A549 (cell line): ENCODE measurements at regions not wholly inside any gene's neighbourhood (a gene's known extent, or its start where the extent isn't known, plus 50 kb on each side); places are given as distances from the start of the nearest gene placed in this dataset.

Source experiments
- ATAC-seq, 2 experiments: fragments of 200-7000 bp in 1 of 2; fragments of >200 bp in 1 of 2; cut with Nextera tagmentation in 1 of 2; cut with Tn5 transposase in 1 of 2; 3 replicates each; pipeline versions ENCODE4 v1.8.0 to v1.9.1; 2018 to 2020; ENCODE audit warnings: mild to moderate bottlenecking in 1 of 2, moderate library complexity in 1 of 2
- CTCF ChIA-PET: fragments of 300-600 bp; sonication (Branson Sonifier 250); formaldehyde crosslinking; extraction: SDS; loops from one replicate; lab custom pipeline; 2021; ENCODE audit warnings: antibody characterized with exemption, inconsistent platforms; lab: Yijun Ruan, JAX
- POLR2A ChIA-PET: fragments of 350-600 bp; formaldehyde crosslinking; extraction: SDS; loops from one replicate; lab custom pipeline; 2021; ENCODE audit warnings: antibody characterized with exemption, inconsistent platforms; lab: Yijun Ruan, JAX
- DNase-seq, 2 experiments: peaks; one replicate each; pipeline versions ENCODE4 v3.0.0 to v3.0.0-alpha.2; 2011 to 2016; ENCODE audit warnings: low read depth in 1 of 2, low spot score in 1 of 2
- FAIRE-seq: peaks from 2 replicates; lab custom pipeline; 2011; peaks lifted over from hg19 to GRCh38; lab: Jason Lieb, UNC
- H3K27ac ChIP-seq, 2 experiments: fragments of >200 bp; sonication (Bioruptor Twin); formaldehyde crosslinking; 3 replicates each; pipeline ENCODE4 v1.5.1; 2016 to 2017
- H3K4me1 ChIP-seq: fragments of >200 bp; sonication (Bioruptor Twin); formaldehyde crosslinking; 3 replicates; pipeline ENCODE4 v1.6.1; 2016
- H3K4me2 ChIP-seq: fragments of >200 bp; sonication (Bioruptor Twin); formaldehyde crosslinking; 3 replicates; pipeline ENCODE4 v1.6.1; 2016
- H3K4me3 ChIP-seq: fragments of >200 bp; sonication (Bioruptor Twin); formaldehyde crosslinking; 3 replicates; pipeline ENCODE4 v1.5.1; 2016
- H3K9me3 ChIP-seq: fragments of >200 bp; sonication (Bioruptor Twin); formaldehyde crosslinking; 3 replicates; pipeline ENCODE4 v1.6.1; 2016
- BHLHE40 ChIP-seq: IDR thresholded peaks from 2 replicates; pipeline ENCODE4 v1.6.1; 2012; ENCODE audit warnings: low read depth, low read length, inconsistent platforms
- CBX2 ChIP-seq: fragments of 200-600 bp; sonication (generic); IDR thresholded peaks from 2 replicates; pipeline ENCODE4 v1.6.1; 2016; ENCODE audit warnings: low read depth, mild to moderate bottlenecking, borderline replicate concordance
- CBX8 ChIP-seq: fragments of 200-600 bp; sonication (generic); IDR thresholded peaks from 2 replicates; pipeline ENCODE4 v1.6.1; 2016
- CTCF ChIP-seq: fragments of >200 bp; sonication (Bioruptor Twin); formaldehyde crosslinking; IDR thresholded peaks from 3 replicates; pipeline ENCODE4 v1.5.1; 2016
- ELK1 ChIP-seq: fragments of 150-350 bp; IDR thresholded peaks from 2 replicates; pipeline ENCODE4 v1.6.1; 2014; ENCODE audit warnings: low read depth, mild to moderate bottlenecking, low read length
- FOSB ChIP-seq: fragments of 250-450 bp; sonication (Bioruptor Pico); IDR thresholded peaks from 2 replicates; pipeline ENCODE4 v1.5.0; 2020; ENCODE audit warnings: mild to moderate bottlenecking, moderate library complexity
- HDAC2 ChIP-seq: fragments of 200-600 bp; sonication (generic); IDR thresholded peaks from 2 replicates; pipeline ENCODE4 v1.6.1; 2016
- HOXB13 ChIP-seq: fragments of 250-450 bp; sonication (Bioruptor Pico); IDR thresholded peaks from 2 replicates; pipeline ENCODE4 v1.5.0; 2020; ENCODE audit warnings: low read depth, mild to moderate bottlenecking, moderate library complexity
- HOXB5 ChIP-seq: fragments of 250-450 bp; sonication (Bioruptor Pico); IDR thresholded peaks from 2 replicates; pipeline ENCODE4 v1.5.0; 2020; ENCODE audit warnings: mild to moderate bottlenecking, moderate library complexity
- JUN ChIP-seq, 2 experiments: fragments of >200 bp; sonication (Bioruptor Twin); formaldehyde crosslinking; IDR thresholded peaks; 2 replicates in 1 of 2; 3 replicates in 1 of 2; pipeline ENCODE4 v1.6.1; 2016 to 2017
- JUNB ChIP-seq: fragments of >200 bp; sonication (Bioruptor Twin); formaldehyde crosslinking; IDR thresholded peaks from 2 replicates; pipeline ENCODE4 v1.6.1; 2016
- MAFK ChIP-seq: fragments of 450-650 bp; IDR thresholded peaks from 2 replicates; pipeline ENCODE4 v1.6.1; 2014; ENCODE audit not compliant: partially characterized antibody
- MAZ ChIP-seq: fragments of 150-350 bp; IDR thresholded peaks from 2 replicates; pipeline ENCODE4 v1.6.1; 2014; ENCODE audit warnings: antibody characterized with exemption, low read depth, low read length, borderline replicate concordance
- NFE2L2 ChIP-seq: fragments of 150-350 bp; conservative IDR thresholded peaks from 2 replicates; pipeline ENCODE4 v1.6.1; 2014; ENCODE audit warnings: low read length
- NPAS2 ChIP-seq: fragments of 250-450 bp; sonication (Bioruptor Pico); IDR thresholded peaks from 2 replicates; pipeline ENCODE4 v1.8.0; 2022; ENCODE audit warnings: mild to moderate bottlenecking, moderate library complexity, borderline replicate concordance
- NR3C1 ChIP-seq: fragments of >200 bp; sonication (Bioruptor Twin); formaldehyde crosslinking; IDR thresholded peaks from 3 replicates; pipeline ENCODE4 v1.6.1; 2017
- PHF8 ChIP-seq: fragments of 200-600 bp; sonication (generic); IDR thresholded peaks from 2 replicates; pipeline ENCODE4 v1.6.1; 2016; ENCODE audit warnings: low read depth, mild to moderate bottlenecking, antibody characterized with exemption, moderate library complexity, borderline replicate concordance
- RAD21 ChIP-seq, 2 experiments: fragments of >200 bp in 1 of 2; sonication (Bioruptor Twin) in 1 of 2; formaldehyde crosslinking in 1 of 2; IDR thresholded peaks in 1 of 2; conservative IDR thresholded peaks in 1 of 2; 2 replicates in 1 of 2; 3 replicates in 1 of 2; pipeline ENCODE4 v1.6.1; 2012 to 2018; ENCODE audit warnings: inconsistent platforms in 1 of 2
- RCOR1 ChIP-seq: fragments of 150-350 bp; IDR thresholded peaks from 2 replicates; pipeline ENCODE4 v1.6.1; 2014; ENCODE audit warnings: antibody characterized with exemption, low read length, low read depth
- REST ChIP-seq: fragments of 200-600 bp; sonication (generic); IDR thresholded peaks from 2 replicates; pipeline ENCODE4 v1.6.1; 2016; ENCODE audit warnings: antibody characterized with exemption, mild to moderate bottlenecking, moderate library complexity
- RFX5 ChIP-seq: fragments of 450-650 bp; IDR thresholded peaks from 2 replicates; pipeline ENCODE4 v1.7.1; 2014; ENCODE audit warnings: antibody characterized with exemption, mild to moderate bottlenecking, moderate library complexity
- TP53 ChIP-seq: fragments of 250-450 bp; sonication (Bioruptor Pico); IDR thresholded peaks from 2 replicates; pipeline ENCODE4 v1.5.0; 2021; ENCODE audit warnings: mild to moderate bottlenecking, moderate library complexity
- ZC3H11A ChIP-seq: fragments of 450-650 bp; IDR thresholded peaks from 2 replicates; pipeline ENCODE4 v1.6.1; 2014; ENCODE audit warnings: antibody characterized with exemption, mild to moderate bottlenecking
- WGBS: methylation state at CpG from one replicate; pipeline ENCODE4 v1.1.6; 2017; ENCODE audit errors: missing lambda C conversion rate; 5-methylcytosine and 5-hydroxymethylcytosine counted together
- TF ChIP-seq, protein P1 (sequence below): IDR thresholded peaks from 2 replicates; pipeline ENCODE4 v1.6.1; 2012
- TF ChIP-seq, protein P2 (sequence below): fragments of >200 bp; sonication (Bioruptor Twin); formaldehyde crosslinking; IDR thresholded peaks from 3 replicates; pipeline ENCODE4 v1.6.1; 2016

- Histone ChIP-seq H3K4me1 (no peaks in the 10 kb centered on the region), H3K9me3 (peaks cover 21% of the 10 kb centered on the region), H3K4me2 (no peak overlapping the region), H3K27ac (no peak overlapping the region), H3K4me3 (no peak overlapping the region)
- ChIA-PET CTCF (no interaction called here), POLR2A (no interaction called here)
- ATAC-seq (no peak), DNase-seq (no peak), FAIRE-seq (no peak)
- WGBS = 13% methylated on average over 3 of the region's 3 CpGs
- no peak for TF ChIP-seq NPAS2 (CRISPR knock-in tag)
- no peak for TF ChIP-seq CTCF
- no peak for TF ChIP-seq JUNB
- no peak for TF ChIP-seq CBX8
- TF ChIP-seq CBX2 = no peak
- TF ChIP-seq FOSB (CRISPR knock-in tag) = no peak
- TF ChIP-seq REST = no peak
- TF ChIP-seq, protein P1, sequence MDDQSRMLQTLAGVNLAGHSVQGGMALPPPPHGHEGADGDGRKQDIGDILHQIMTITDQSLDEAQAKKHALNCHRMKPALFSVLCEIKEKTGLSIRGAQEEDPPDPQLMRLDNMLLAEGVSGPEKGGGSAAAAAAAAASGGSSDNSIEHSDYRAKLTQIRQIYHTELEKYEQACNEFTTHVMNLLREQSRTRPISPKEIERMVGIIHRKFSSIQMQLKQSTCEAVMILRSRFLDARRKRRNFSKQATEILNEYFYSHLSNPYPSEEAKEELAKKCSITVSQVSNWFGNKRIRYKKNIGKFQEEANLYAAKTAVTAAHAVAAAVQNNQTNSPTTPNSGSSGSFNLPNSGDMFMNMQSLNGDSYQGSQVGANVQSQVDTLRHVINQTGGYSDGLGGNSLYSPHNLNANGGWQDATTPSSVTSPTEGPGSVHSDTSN = no peak
- TF ChIP-seq MAFK = no peak
- TF ChIP-seq HOXB5 (CRISPR knock-in tag) = no peak
- no peak for TF ChIP-seq NFE2L2
- TF ChIP-seq ELK1 = no peak
- TF ChIP-seq HOXB13 (CRISPR knock-in tag) = no peak
- no peak for TF ChIP-seq ZC3H11A
- no peak for TF ChIP-seq MAZ
Measured at GRCh38 chr7:98565103-98565502, 52.0 kb upstream of the NPTX2 start.

DNA sequence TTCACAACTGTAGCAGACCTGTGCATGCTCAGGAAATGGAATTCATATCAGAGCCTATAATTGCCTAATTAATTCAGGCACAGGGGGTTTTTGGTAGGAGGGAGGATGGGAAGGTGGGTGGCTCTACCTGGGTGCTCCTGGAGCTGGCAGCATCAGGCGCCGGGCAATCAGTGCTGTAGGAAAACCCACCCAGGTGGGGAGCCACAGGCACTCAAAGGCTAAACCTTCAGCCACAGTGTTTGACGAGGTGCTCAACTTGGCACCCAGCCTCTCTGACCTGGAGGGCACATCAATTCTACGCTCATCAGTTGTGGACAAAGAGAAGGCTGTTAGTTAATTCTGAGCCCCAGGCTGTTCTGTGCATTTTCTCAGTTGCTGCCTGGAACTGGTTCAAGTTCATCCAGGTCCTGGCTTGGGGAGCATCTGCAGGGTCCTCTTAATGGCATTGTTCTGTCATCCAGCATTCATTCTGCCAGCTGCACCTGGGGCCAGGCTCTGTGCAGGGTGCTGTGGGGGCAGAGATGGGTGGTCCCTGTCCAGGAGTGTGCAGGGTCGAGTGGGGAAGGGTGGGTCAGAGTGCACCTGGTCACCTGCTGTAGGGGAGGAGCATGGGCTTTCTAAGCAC, 54.1 kb upstream of the NPTX2 start:
- Histone ChIP-seq H3K27ac (no peak overlapping the region), H3K4me1 (no peaks in the 10 kb centered on the region), H3K4me3 (no peak overlapping the region), H3K4me2 (no peak overlapping the region), H3K9me3 (peaks cover 22% of the 10 kb centered on the region)
- 7% methylated on average over 5 of the region's 5 CpGs for WGBS
- POLR2A ChIA-PET = no interaction called here
- CTCF ChIA-PET = no interaction called here
- no peak for FAIRE-seq
- no peak for ATAC-seq
- no peak for DNase-seq
- no peak for TF ChIP-seq HDAC2
- TF ChIP-seq ELK1 = no peak
- no peak for TF ChIP-seq TP53
- no peak for TF ChIP-seq HOXB13 (CRISPR knock-in tag)
- no peak for TF ChIP-seq PHF8
- TF ChIP-seq NR3C1 = no peak
- no peak for TF ChIP-seq BHLHE40
- TF ChIP-seq, protein P2, sequence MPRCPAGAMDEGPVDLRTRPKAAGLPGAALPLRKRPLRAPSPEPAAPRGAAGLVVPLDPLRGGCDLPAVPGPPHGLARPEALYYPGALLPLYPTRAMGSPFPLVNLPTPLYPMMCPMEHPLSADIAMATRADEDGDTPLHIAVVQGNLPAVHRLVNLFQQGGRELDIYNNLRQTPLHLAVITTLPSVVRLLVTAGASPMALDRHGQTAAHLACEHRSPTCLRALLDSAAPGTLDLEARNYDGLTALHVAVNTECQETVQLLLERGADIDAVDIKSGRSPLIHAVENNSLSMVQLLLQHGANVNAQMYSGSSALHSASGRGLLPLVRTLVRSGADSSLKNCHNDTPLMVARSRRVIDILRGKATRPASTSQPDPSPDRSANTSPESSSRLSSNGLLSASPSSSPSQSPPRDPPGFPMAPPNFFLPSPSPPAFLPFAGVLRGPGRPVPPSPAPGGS = no peak
- TF ChIP-seq MAZ = no peak
- no peak for TF ChIP-seq RAD21 (conservative IDR thresholded peaks at IDR 0.05 in 1 of 2, IDR thresholded peaks at IDR 0.05 in 1 of 2)
- no peak for TF ChIP-seq JUN (IDR thresholded peaks at IDR 0.05)
- no peak for TF ChIP-seq JUNB
- TF ChIP-seq CTCF = no peak
- no peak for TF ChIP-seq RCOR1
- no peak for TF ChIP-seq RFX5
